ENCODE measurements at regions not wholly inside any gene's neighbourhood (a gene's known extent, or its start where the extent isn't known, plus 50 kb on each side); places are given as distances from the start of the nearest gene placed in this dataset.

- WGBS, 2 experiments (ENCODE audit: extremely low coverage in 1 of 2, insufficient coverage in 1 of 2, insufficient read length in 1 of 2, insufficient replicate concordance in 2 of 2, low coverage in 1 of 2, low lambda C conversion rate in 2 of 2, missing lambda C conversion rate in 1 of 2): 70% methylated on average over 15 of the region's 32 CpGs; no CpG with 5 or more reads in 1 of the 2 experiments
- ChIA-PET CTCF (ENCODE audit: partially characterized antibody) (interaction anchor here (0.6 to 1.2 kb wide), 2 partner anchors 31 to 61 kb away, joined by 3 read pairs; no protein-coding TSS in a partner anchor), POLR2A (ENCODE audit: partially characterized antibody) (interaction anchor here (0.6 to 1.9 kb wide), 5 partner anchors 9 to 38 kb away, joined by 3 to 5 read pairs (median 3); no protein-coding TSS in a partner anchor)
- Histone ChIP-seq H3K23ac (ENCODE audit: insufficient read length) (no peak overlapping the region), H2AK5ac (ENCODE audit: low read depth, low read length) (no peak overlapping the region), H3K23me2 (ENCODE audit: low read depth, low read length) (no peaks in the 10 kb centered on the region), H3K4me1 (replicated peaks in 1 of 4; ENCODE audit: control insufficient read depth in 3 of 4, insufficient read depth in 4 of 4, low read length in 3 of 4) (peaks cover 1 to 5% (median 4%) of the 10 kb centered on the region in 4 experiments; a peak in 5 of 7 replicates), H3K56ac (replicated peaks; ENCODE audit: insufficient read length, low read depth, low read length) (no peak overlapping the region), H3K9ac (replicated peaks in 1 of 4; ENCODE audit: extremely low read depth in 1 of 4, low read depth in 3 of 4, low read length in 3 of 4) (no peak overlapping the region; a peak in 2 of 7 replicates), H4K20me1 (replicated peaks in 1 of 2; ENCODE audit: control insufficient read depth in 1 of 2, insufficient read depth in 2 of 2, low read length in 2 of 2) (no peaks in the 10 kb centered on the region), H2BK120ac (replicated peaks; ENCODE audit: low read depth, low read length) (peak overlapping the region; percentile 33), H4K8ac (ENCODE audit: extremely low read depth, insufficient read depth, low read length) (peak overlapping the region; percentile 94), H3K4ac (replicated peaks; ENCODE audit: insufficient read length, low read depth, low read length) (peak overlapping the region; percentile 96), H4K91ac (replicated peaks; ENCODE audit: insufficient read length, low read length) (peak overlapping the region; percentile 55), H2BK12ac (ENCODE audit: low read depth, low read length) (no peak overlapping the region; the same call in 1 of the 2 replicates), H3K4me3 (ENCODE audit: extremely low read depth in 1 of 4, insufficient read depth in 2 of 4, low read depth in 3 of 4, low read length in 4 of 4) (peak overlapping the region in 1 of 4 experiments; percentile 25; a peak in 2 of 8 replicates), H4K5ac (ENCODE audit: insufficient read length, low read depth, low read length) (peak overlapping the region; percentile 57), H3K14ac (ENCODE audit: insufficient read length) (no peak overlapping the region), H3K18ac (ENCODE audit: extremely low read depth, low read length) (no peak overlapping the region), H2BK20ac (ENCODE audit: low read length) (no peak overlapping the region), H3K79me1 (ENCODE audit: low read depth, low read length) (no peaks in the 10 kb centered on the region), H3K27me3 (replicated peaks in 1 of 4; ENCODE audit: control insufficient read depth in 3 of 4, extremely low read depth in 1 of 4, insufficient read depth in 3 of 4, low read length in 3 of 4) (no peaks in the 10 kb centered on the region), H2AFZ (ENCODE audit: low read length) (peak overlapping the region; percentile 96), H3K27ac (ENCODE audit: low read depth, low read length) (peak overlapping the region; percentile 66), H3K36me3 (ENCODE audit: control insufficient read depth in 2 of 4, insufficient read depth in 4 of 4, low read length in 3 of 4) (no peaks in the 10 kb centered on the region), H3K79me2 (ENCODE audit: control insufficient read depth in 1 of 2, insufficient read depth in 2 of 2, low read length in 2 of 2) (no peaks in the 10 kb centered on the region), H3K4me2 (ENCODE audit: insufficient read depth in 1 of 2, low read depth in 2 of 2, low read length in 2 of 2) (peak overlapping the region; percentile 15 to 17; a peak in 2 of 4 replicates), H3K9me3 (ENCODE audit: insufficient read depth in 2 of 2, low read depth in 1 of 2, low read length in 1 of 2) (no peaks in the 10 kb centered on the region), H2BK15ac (ENCODE audit: low read length) (no peak overlapping the region), H2BK5ac (ENCODE audit: low read depth, low read length) (peak overlapping the region; percentile 55; the same call in 1 of the 2 replicates)
- DNase-seq (ENCODE audit: low read depth in 1 of 2, low spot score in 2 of 2) (peak; percentile 53 to 86), FAIRE-seq (no peak)
- TF ChIP-seq GTF2F1 (IDR thresholded peaks at IDR 0.05; ENCODE audit: borderline replicate concordance, low read depth, low read length) (no peak), TEAD4 (IDR thresholded peaks at IDR 0.05; ENCODE audit: low read depth, low read length) (no peak), MAX (IDR thresholded peaks at IDR 0.05) (peak; percentile 54; the same call in 1 of the 2 replicates), NANOG (IDR thresholded peaks at IDR 0.05; ENCODE audit: insufficient read depth, low read depth, low read length, poor library complexity, severe bottlenecking) (no peak), POLR2A (IDR thresholded peaks at IDR 0.05; ENCODE audit: control extremely low read depth in 1 of 2, low read depth in 2 of 2, low read length in 2 of 2) (peak in 1 of 2 experiments; percentile 64; a peak in 1 of 3 replicates), CREB1 (IDR thresholded peaks at IDR 0.05) (no peak), TAF1 (IDR thresholded peaks at IDR 0.05; ENCODE audit: low read depth, low read length) (peak; percentile 42; the same call in 1 of the 2 replicates), CHD2 (IDR thresholded peaks at IDR 0.05; ENCODE audit: low read length) (peak; percentile 96), ASH2L (IDR thresholded peaks at IDR 0.05; ENCODE audit: low read length) (peak; percentile 57), PHF8 (conservative IDR thresholded peaks at IDR 0.05; ENCODE audit: low read depth, low read length) (peak; percentile 46; the same call in 1 of the 2 replicates), CTBP2 (IDR thresholded peaks at IDR 0.05; ENCODE audit: borderline replicate concordance, insufficient read depth, insufficient read length, low read length) (no peak), NRF1 (IDR thresholded peaks at IDR 0.05; ENCODE audit: low read depth, low read length) (no peak), CHD1 (IDR thresholded peaks at IDR 0.05; ENCODE audit: low read depth, low read length) (no peak), SIX5 (IDR thresholded peaks at IDR 0.05; ENCODE audit: low read depth, low read length) (no peak)
Observed at GRCh38 chr13:22848539-22849052, 332.2 kb upstream of the SGCG start.
